ENCODE measurements at regions not wholly inside any gene's neighbourhood (a gene's known extent, or its start where the extent isn't known, plus 50 kb on each side); places are given as distances from the start of the nearest gene placed in this dataset.
"Not testable (repeated sequence)": the region's sequence is repeated elsewhere in the genome, so short reads cannot be mapped to it uniquely, and the experiment has no call there.

- no peaks in the 10 kb centered on the region for H3K27me3 Mint-ChIP-seq
- no peak overlapping the region for H3K27ac Mint-ChIP-seq
- no peaks in the 10 kb centered on the region for H3K9me3 ChIP-seq (ENCODE audit: control insufficient read depth, low read length, poor library complexity, severe bottlenecking)
- no peaks in the 10 kb centered on the region for H3K36me3 Mint-ChIP-seq (ENCODE audit: low read depth)
- H3K4me3 Mint-ChIP-seq = no peak overlapping the region
- DNase-seq (no peak), ATAC-seq (no peak)
- H3K4me1 Mint-ChIP-seq = no peaks in the 10 kb centered on the region
Measured at GRCh38 chr18:43847164-43848091, 570.1 kb upstream of the SYT4 start.

GRCh38 chr18:43849831-43850230, 572.5 kb upstream of the SYT4 start:
- not testable (repeated sequence) for DNase-seq; H3K4me3 Mint-ChIP-seq; H3K36me3 Mint-ChIP-seq (ENCODE audit: low read depth); ATAC-seq; H3K27ac Mint-ChIP-seq; H3K9me3 ChIP-seq (ENCODE audit: control insufficient read depth, low read length, poor library complexity, severe bottlenecking); H3K27me3 Mint-ChIP-seq; H3K4me1 Mint-ChIP-seq

- H3K9me3 ChIP-seq (ENCODE audit: control insufficient read depth, low read length, poor library complexity, severe bottlenecking) = peaks cover 3% of the 10 kb centered on the region
- no peak for ATAC-seq
- no peak for DNase-seq
- H3K4me3 Mint-ChIP-seq = no peak overlapping the region
- H3K27me3 Mint-ChIP-seq = no peaks in the 10 kb centered on the region
- H3K4me1 Mint-ChIP-seq = no peaks in the 10 kb centered on the region
- H3K36me3 Mint-ChIP-seq (ENCODE audit: low read depth) = no peaks in the 10 kb centered on the region
- no peak overlapping the region for H3K27ac Mint-ChIP-seq
Measured at GRCh38 chr18:43855376-43855775, 578.1 kb upstream of the SYT4 start.

GRCh38 chr18:43863180-43863579, 585.9 kb upstream of the SYT4 start:
- no peak overlapping the region for H3K4me3 Mint-ChIP-seq
- no peaks in the 10 kb centered on the region for H3K9me3 ChIP-seq (ENCODE audit: control insufficient read depth, low read length, poor library complexity, severe bottlenecking)
- no peaks in the 10 kb centered on the region for H3K36me3 Mint-ChIP-seq (ENCODE audit: low read depth)
- H3K27me3 Mint-ChIP-seq = no peaks in the 10 kb centered on the region
- no peak for DNase-seq
- H3K4me1 Mint-ChIP-seq = no peaks in the 10 kb centered on the region
- no peak overlapping the region for H3K27ac Mint-ChIP-seq
- ATAC-seq = no peak

GRCh38 chr18:43866696-43867095, 589.4 kb upstream of the SYT4 start:
- no peak for DNase-seq
- ATAC-seq = no peak
- no peaks in the 10 kb centered on the region for H3K9me3 ChIP-seq (ENCODE audit: control insufficient read depth, low read length, poor library complexity, severe bottlenecking)
- no peak overlapping the region for H3K4me3 Mint-ChIP-seq
- no peaks in the 10 kb centered on the region for H3K27me3 Mint-ChIP-seq
- no peaks in the 10 kb centered on the region for H3K36me3 Mint-ChIP-seq (ENCODE audit: low read depth)
- no peaks in the 10 kb centered on the region for H3K4me1 Mint-ChIP-seq
- H3K27ac Mint-ChIP-seq = no peak overlapping the region

- Mint-ChIP-seq H3K36me3 (ENCODE audit: low read depth) (no peaks in the 10 kb centered on the region), H3K27me3 (no peaks in the 10 kb centered on the region), H3K4me1 (no peaks in the 10 kb centered on the region), H3K27ac (no peak overlapping the region), H3K4me3 (no peak overlapping the region)
- DNase-seq (no peak), ATAC-seq (no peak)
- H3K9me3 ChIP-seq (ENCODE audit: control insufficient read depth, low read length, poor library complexity, severe bottlenecking) = no peaks in the 10 kb centered on the region
Measured at GRCh38 chr18:43868497-43868995, 591.3 kb upstream of the SYT4 start.

- no peaks in the 10 kb centered on the region for H3K27me3 Mint-ChIP-seq
- no peak overlapping the region for H3K4me3 Mint-ChIP-seq
- H3K36me3 Mint-ChIP-seq (ENCODE audit: low read depth) = no peaks in the 10 kb centered on the region
- DNase-seq = no peak
- H3K4me1 Mint-ChIP-seq = no peaks in the 10 kb centered on the region
- no peak overlapping the region for H3K27ac Mint-ChIP-seq
- no peaks in the 10 kb centered on the region for H3K9me3 ChIP-seq (ENCODE audit: control insufficient read depth, low read length, poor library complexity, severe bottlenecking)
- ATAC-seq = no peak
Measured at GRCh38 chr18:43869451-43870008, 592.2 kb upstream of the SYT4 start.

GRCh38 chr18:43870626-43871025, 593.3 kb upstream of the SYT4 start:
- no peaks in the 10 kb centered on the region for H3K4me1 Mint-ChIP-seq
- no peak overlapping the region for H3K4me3 Mint-ChIP-seq
- no peaks in the 10 kb centered on the region for H3K9me3 ChIP-seq (ENCODE audit: control insufficient read depth, low read length, poor library complexity, severe bottlenecking)
- DNase-seq (no peak), ATAC-seq (no peak)
- no peak overlapping the region for H3K27ac Mint-ChIP-seq
- no peaks in the 10 kb centered on the region for H3K27me3 Mint-ChIP-seq
- no peaks in the 10 kb centered on the region for H3K36me3 Mint-ChIP-seq (ENCODE audit: low read depth)

GRCh38 chr18:43875511-43875910, 598.2 kb upstream of the SYT4 start:
- no peaks in the 10 kb centered on the region for H3K27me3 Mint-ChIP-seq
- H3K4me3 Mint-ChIP-seq = no peak overlapping the region
- H3K36me3 Mint-ChIP-seq (ENCODE audit: low read depth) = no peaks in the 10 kb centered on the region
- no peak for DNase-seq
- no peak for ATAC-seq
- no peaks in the 10 kb centered on the region for H3K9me3 ChIP-seq (ENCODE audit: control insufficient read depth, low read length, poor library complexity, severe bottlenecking)
- no peaks in the 10 kb centered on the region for H3K4me1 Mint-ChIP-seq
- H3K27ac Mint-ChIP-seq = no peak overlapping the region

- H3K27me3 Mint-ChIP-seq = no peaks in the 10 kb centered on the region
- no peak overlapping the region for H3K27ac Mint-ChIP-seq
- H3K4me1 Mint-ChIP-seq = no peaks in the 10 kb centered on the region
- DNase-seq (no peak), ATAC-seq (no peak)
- H3K36me3 Mint-ChIP-seq (ENCODE audit: low read depth) = no peaks in the 10 kb centered on the region
- no peaks in the 10 kb centered on the region for H3K9me3 ChIP-seq (ENCODE audit: control insufficient read depth, low read length, poor library complexity, severe bottlenecking)
- H3K4me3 Mint-ChIP-seq = no peak overlapping the region
Measured at GRCh38 chr18:43876286-43876685, 599.0 kb upstream of the SYT4 start.

- Mint-ChIP-seq H3K4me3 (no peak overlapping the region), H3K4me1 (no peaks in the 10 kb centered on the region), H3K27me3 (no peaks in the 10 kb centered on the region), H3K36me3 (ENCODE audit: low read depth) (no peaks in the 10 kb centered on the region), H3K27ac (no peak overlapping the region)
- DNase-seq = no peak
- H3K9me3 ChIP-seq (ENCODE audit: control insufficient read depth, low read length, poor library complexity, severe bottlenecking) = no peaks in the 10 kb centered on the region
- ATAC-seq = no peak
Measured at GRCh38 chr18:43876748-43877147, 599.5 kb upstream of the SYT4 start.

- peaks cover 3% of the 10 kb centered on the region for H3K9me3 ChIP-seq (ENCODE audit: control insufficient read depth, low read length, poor library complexity, severe bottlenecking)
- Mint-ChIP-seq H3K36me3 (ENCODE audit: low read depth) (no peaks in the 10 kb centered on the region), H3K4me1 (no peaks in the 10 kb centered on the region), H3K27me3 (no peaks in the 10 kb centered on the region), H3K4me3 (no peak overlapping the region), H3K27ac (no peak overlapping the region)
- DNase-seq (no peak), ATAC-seq (no peak)
Measured at GRCh38 chr18:43877616-43878321, 600.5 kb upstream of the SYT4 start.

- H3K36me3 Mint-ChIP-seq (ENCODE audit: low read depth) = no peaks in the 10 kb centered on the region
Measured at GRCh38 chr18:43879415-43879814, 602.1 kb upstream of the SYT4 start.

More at GRCh38 chr18:43879415-43879814, 602.1 kb upstream of the SYT4 start:
- Mint-ChIP-seq H3K4me1 (no peaks in the 10 kb centered on the region), H3K4me3 (no peak overlapping the region), H3K27ac (no peak overlapping the region), H3K27me3 (no peaks in the 10 kb centered on the region)
- ATAC-seq (no peak), DNase-seq (no peak)
- H3K9me3 ChIP-seq (ENCODE audit: control insufficient read depth, low read length, poor library complexity, severe bottlenecking) = peaks cover 3% of the 10 kb centered on the region

Data from T-helper 17 cell (primary cell).